Gastrocnemius medialis (tissue), 4 donors: ENCODE measurements at regions not wholly inside any gene's neighbourhood (a gene's known extent, or its start where the extent isn't known, plus 50 kb on each side); places are given as distances from the start of the nearest gene placed in this dataset.

Experiments
- CTCF ChIP-seq, 5 experiments: fragments of 450-650 bp in 3 of 5; fragments of 200-600 bp in 2 of 5; sonication (generic) in 2 of 5; IDR thresholded peaks in 4 of 5; conservative IDR thresholded peaks in 1 of 5; 1 replicate in 4 of 5; 2 replicates in 1 of 5; pipeline ENCODE4 v1.5.1; 2016 to 2019; ENCODE audit warnings: antibody characterized with exemption in 5 of 5, mild to moderate bottlenecking in 3 of 5, moderate library complexity in 3 of 5
- POLR2A ChIP-seq, 2 donors: fragments of 450-650 bp; IDR thresholded peaks; one replicate each; pipeline ENCODE4 v1.6.1; 2017; ENCODE audit warnings: antibody characterized with exemption in 2 of 2, mild to moderate bottlenecking in 2 of 2, moderate library complexity in 2 of 2

GRCh38 chr5:67639976-67640375 is 443.4 kb upstream of the CD180 start:
- no peak for TF ChIP-seq CTCF (IDR thresholded peaks at IDR 0.05 in 4 of 5, conservative IDR thresholded peaks at IDR 0.05 in 1 of 5)
- no peak for TF ChIP-seq POLR2A (IDR thresholded peaks at IDR 0.05)
